DND-41 (cell line): ENCODE measurements at regions not wholly inside any gene's neighbourhood (a gene's known extent, or its start where the extent isn't known, plus 50 kb on each side); places are given as distances from the start of the nearest gene placed in this dataset.

Experiments used
- EZH2 ChIP-seq: IDR thresholded peaks from 3 replicates; pipeline ENCODE4 v1.6.1; 2012; ENCODE audit warnings: borderline replicate concordance, low read depth, mild to moderate bottlenecking, moderate library complexity, low read length, inconsistent platforms; ENCODE audit not compliant: severe bottlenecking
- TF ChIP-seq, protein P1 (sequence below): IDR thresholded peaks from 2 replicates; pipeline ENCODE4 v1.5.1; 2012; ENCODE audit warnings: borderline replicate concordance, low read length, moderate library complexity, mild to moderate bottlenecking; ENCODE audit not compliant: poor library complexity, severe bottlenecking; ENCODE audit errors: extremely low read depth

GRCh38 chr14:98684468-98684867, 587.5 kb downstream of the BCL11B start:
- TF ChIP-seq, protein P1, sequence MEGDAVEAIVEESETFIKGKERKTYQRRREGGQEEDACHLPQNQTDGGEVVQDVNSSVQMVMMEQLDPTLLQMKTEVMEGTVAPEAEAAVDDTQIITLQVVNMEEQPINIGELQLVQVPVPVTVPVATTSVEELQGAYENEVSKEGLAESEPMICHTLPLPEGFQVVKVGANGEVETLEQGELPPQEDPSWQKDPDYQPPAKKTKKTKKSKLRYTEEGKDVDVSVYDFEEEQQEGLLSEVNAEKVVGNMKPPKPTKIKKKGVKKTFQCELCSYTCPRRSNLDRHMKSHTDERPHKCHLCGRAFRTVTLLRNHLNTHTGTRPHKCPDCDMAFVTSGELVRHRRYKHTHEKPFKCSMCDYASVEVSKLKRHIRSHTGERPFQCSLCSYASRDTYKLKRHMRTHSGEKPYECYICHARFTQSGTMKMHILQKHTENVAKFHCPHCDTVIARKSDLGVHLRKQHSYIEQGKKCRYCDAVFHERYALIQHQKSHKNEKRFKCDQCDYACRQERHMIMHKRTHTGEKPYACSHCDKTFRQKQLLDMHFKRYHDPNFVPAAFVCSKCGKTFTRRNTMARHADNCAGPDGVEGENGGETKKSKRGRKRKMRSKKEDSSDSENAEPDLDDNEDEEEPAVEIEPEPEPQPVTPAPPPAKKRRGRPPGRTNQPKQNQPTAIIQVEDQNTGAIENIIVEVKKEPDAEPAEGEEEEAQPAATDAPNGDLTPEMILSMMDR: no peak
- TF ChIP-seq EZH2: no peak
